ENCODE measurements at regions not wholly inside any gene's neighbourhood (a gene's known extent, or its start where the extent isn't known, plus 50 kb on each side); places are given as distances from the start of the nearest gene placed in this dataset.
"Not testable (repeated sequence)": the region's sequence is repeated elsewhere in the genome, so short reads cannot be mapped to it uniquely, and the experiment has no call there.

- TF ChIP-seq, protein P1, sequence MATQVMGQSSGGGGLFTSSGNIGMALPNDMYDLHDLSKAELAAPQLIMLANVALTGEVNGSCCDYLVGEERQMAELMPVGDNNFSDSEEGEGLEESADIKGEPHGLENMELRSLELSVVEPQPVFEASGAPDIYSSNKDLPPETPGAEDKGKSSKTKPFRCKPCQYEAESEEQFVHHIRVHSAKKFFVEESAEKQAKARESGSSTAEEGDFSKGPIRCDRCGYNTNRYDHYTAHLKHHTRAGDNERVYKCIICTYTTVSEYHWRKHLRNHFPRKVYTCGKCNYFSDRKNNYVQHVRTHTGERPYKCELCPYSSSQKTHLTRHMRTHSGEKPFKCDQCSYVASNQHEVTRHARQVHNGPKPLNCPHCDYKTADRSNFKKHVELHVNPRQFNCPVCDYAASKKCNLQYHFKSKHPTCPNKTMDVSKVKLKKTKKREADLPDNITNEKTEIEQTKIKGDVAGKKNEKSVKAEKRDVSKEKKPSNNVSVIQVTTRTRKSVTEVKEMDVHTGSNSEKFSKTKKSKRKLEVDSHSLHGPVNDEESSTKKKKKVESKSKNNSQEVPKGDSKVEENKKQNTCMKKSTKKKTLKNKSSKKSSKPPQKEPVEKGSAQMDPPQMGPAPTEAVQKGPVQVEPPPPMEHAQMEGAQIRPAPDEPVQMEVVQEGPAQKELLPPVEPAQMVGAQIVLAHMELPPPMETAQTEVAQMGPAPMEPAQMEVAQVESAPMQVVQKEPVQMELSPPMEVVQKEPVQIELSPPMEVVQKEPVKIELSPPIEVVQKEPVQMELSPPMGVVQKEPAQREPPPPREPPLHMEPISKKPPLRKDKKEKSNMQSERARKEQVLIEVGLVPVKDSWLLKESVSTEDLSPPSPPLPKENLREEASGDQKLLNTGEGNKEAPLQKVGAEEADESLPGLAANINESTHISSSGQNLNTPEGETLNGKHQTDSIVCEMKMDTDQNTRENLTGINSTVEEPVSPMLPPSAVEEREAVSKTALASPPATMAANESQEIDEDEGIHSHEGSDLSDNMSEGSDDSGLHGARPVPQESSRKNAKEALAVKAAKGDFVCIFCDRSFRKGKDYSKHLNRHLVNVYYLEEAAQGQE (IDR thresholded peaks at IDR 0.05): no peak
- TF ChIP-seq NR3C1 (IDR thresholded peaks at IDR 0.05) (no peak), FOSL2 (IDR thresholded peaks at IDR 0.05) (no peak), FOSL2 (CRISPR knock-in tag; IDR thresholded peaks at IDR 0.05) (no peak)
Observed at GRCh38 chr13:70747262-70747661, 639.0 kb upstream of the KLHL1 start (continued).

GRCh38 chr13:70746469-70746868 is 638.2 kb upstream of the KLHL1 start:
- H3K27ac ChIP-seq; POLR2A ChIA-PET; ATAC-seq; DNase-seq (ENCODE audit: low read depth in 1 of 2, low spot score in 1 of 2); CTCF ChIA-PET; H3K4me1 ChIP-seq; H3K9me3 ChIP-seq; H3K4me2 ChIP-seq; H3K4me3 ChIP-seq; FAIRE-seq: not testable (repeated sequence)
- WGBS (ENCODE audit: missing lambda C conversion rate): 52% methylated on average over 6 of the region's 6 CpGs

- Histone ChIP-seq H3K4me3 (no peak overlapping the region), H3K9me3 (no peaks in the 10 kb centered on the region), H3K4me2 (no peak overlapping the region), H3K4me1 (no peaks in the 10 kb centered on the region), H3K27ac (no peak overlapping the region)
- 33% methylated on average over 1 of the region's 1 CpG for WGBS (ENCODE audit: missing lambda C conversion rate)
- ATAC-seq (no peak), DNase-seq (ENCODE audit: low read depth in 1 of 2, low spot score in 1 of 2) (no peak), FAIRE-seq (no peak)
- CTCF ChIA-PET: no interaction called here
- TF ChIP-seq EHMT2 (IDR thresholded peaks at IDR 0.05; ENCODE audit: low read depth) (no peak), RAD21 (conservative IDR thresholded peaks at IDR 0.05 in 1 of 2, IDR thresholded peaks at IDR 0.05 in 1 of 2) (no peak), HDAC2 (IDR thresholded peaks at IDR 0.05) (no peak), ZC3H11A (IDR thresholded peaks at IDR 0.05) (no peak), TP53 (CRISPR knock-in tag; IDR thresholded peaks at IDR 0.05) (no peak), SREBF2 (IDR thresholded peaks at IDR 0.05) (no peak), FOSB (CRISPR knock-in tag; IDR thresholded peaks at IDR 0.05) (no peak), HMGXB4 (CRISPR knock-in tag; IDR thresholded peaks at IDR 0.05; ENCODE audit: borderline replicate concordance) (no peak), ZSCAN20 (CRISPR knock-in tag; IDR thresholded peaks at IDR 0.05) (no peak), CBX2 (IDR thresholded peaks at IDR 0.05; ENCODE audit: borderline replicate concordance, low read depth) (no peak), CHD4 (IDR thresholded peaks at IDR 0.05; ENCODE audit: borderline replicate concordance) (no peak), JUN (IDR thresholded peaks at IDR 0.05) (no peak)
- TF ChIP-seq, protein P2, sequence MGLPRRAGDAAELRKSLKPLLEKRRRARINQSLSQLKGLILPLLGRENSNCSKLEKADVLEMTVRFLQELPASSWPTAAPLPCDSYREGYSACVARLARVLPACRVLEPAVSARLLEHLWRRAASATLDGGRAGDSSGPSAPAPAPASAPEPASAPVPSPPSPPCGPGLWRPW (IDR thresholded peaks at IDR 0.05): no peak
- POLR2A ChIA-PET: no interaction called here
Observed at GRCh38 chr13:70736622-70737317, 628.5 kb upstream of the KLHL1 start.
